ENCODE measurements at regions not wholly inside any gene's neighbourhood (a gene's known extent, or its start where the extent isn't known, plus 50 kb on each side); places are given as distances from the start of the nearest gene placed in this dataset.

- DNase-seq (ENCODE audit: low spot score) = peak; percentile 24
Measured at GRCh38 chr16:9297437-9298113, 206.1 kb downstream of the HAPSTR1 start.

DNA sequence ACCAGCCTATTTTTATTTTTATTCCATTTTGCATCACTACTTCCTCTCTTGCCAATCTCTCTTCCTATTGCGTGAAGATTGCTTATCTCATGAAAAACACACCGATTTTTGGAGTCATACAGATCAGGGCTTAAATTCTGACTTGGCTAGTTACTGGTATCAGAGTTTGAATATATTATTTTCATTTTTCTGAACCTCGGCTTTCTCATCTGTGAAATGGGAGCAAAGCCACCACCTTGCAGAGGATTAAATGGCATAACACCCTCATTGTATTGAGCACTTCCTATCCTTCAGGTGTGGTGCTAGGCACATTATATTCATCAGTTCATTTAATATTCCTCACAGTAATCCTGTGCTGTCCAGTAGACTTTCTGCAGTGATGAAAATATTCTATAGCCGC lies 208.8 kb downstream of the HAPSTR1 start:
- DNase-seq (ENCODE audit: low spot score) = no peak

GRCh38 chr16:9302072-9302471 lies 210.6 kb downstream of the HAPSTR1 start:
- no peak for DNase-seq (ENCODE audit: low spot score)

DNA sequence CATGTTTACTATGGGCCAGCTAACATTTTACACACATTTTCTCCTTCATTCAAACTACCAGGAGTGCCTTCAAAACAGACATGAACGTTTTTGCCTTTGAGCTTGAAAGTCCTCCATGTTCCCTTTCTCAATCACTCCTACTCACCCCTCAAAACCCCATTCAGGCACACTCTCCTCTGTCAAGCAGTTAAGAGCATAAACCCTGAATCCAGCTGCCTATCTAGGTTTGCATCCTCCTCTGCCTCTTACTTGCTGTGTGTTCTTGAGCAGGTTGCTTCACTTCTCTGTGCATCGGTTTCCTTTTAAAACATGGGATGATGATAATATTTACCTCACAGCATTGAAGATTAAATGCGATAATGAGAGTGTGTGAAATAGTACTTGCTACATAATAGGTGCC lies 215.3 kb downstream of the HAPSTR1 start:
- DNase-seq (ENCODE audit: low spot score) = no peak

- no peak for DNase-seq (ENCODE audit: low spot score)
Measured at GRCh38 chr16:9307446-9307845, 216.0 kb downstream of the HAPSTR1 start.

GRCh38 chr16:9308356-9308801 lies 216.9 kb downstream of the HAPSTR1 start:
- no peak for DNase-seq (ENCODE audit: low spot score)

- no peak for DNase-seq (ENCODE audit: low spot score)
Measured at GRCh38 chr16:9308850-9309249, 217.4 kb downstream of the HAPSTR1 start.

- DNase-seq (ENCODE audit: low spot score) = no peak
Measured at GRCh38 chr16:9309844-9310243, 218.4 kb downstream of the HAPSTR1 start.

DNA sequence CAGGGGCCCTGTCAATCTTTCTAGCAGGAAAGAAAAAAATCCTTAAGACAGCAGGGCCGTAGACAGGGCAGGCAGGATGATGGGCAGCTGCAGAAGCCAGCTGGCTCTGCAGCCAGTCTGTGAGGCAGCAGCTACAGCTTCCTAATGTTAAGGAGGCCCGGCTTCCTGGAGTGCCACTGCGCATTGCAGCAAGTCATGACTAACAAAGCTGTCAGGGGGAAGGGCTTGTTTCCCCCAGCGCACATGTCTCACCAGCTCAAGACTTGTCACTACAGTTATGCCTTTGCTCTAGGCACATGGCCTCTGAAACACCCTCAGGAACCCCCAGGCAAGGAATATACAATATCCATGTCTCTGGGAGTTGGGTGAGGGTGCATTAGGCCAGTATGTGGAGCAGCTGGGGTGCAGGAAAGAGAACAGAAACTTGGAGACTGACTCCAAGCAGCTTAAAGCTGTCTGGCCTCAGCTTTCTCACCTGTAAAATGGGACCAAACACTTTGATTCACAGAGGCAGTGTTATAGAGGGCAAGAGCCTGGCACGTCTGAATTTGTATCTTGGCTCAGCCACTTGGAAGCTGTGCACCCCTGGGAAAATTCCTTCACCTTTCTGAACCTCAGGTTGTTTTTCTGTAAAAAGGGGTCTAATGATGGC lies 220.0 kb downstream of the HAPSTR1 start:
- no peak for DNase-seq (ENCODE audit: low spot score)

- DNase-seq (ENCODE audit: low spot score) = no peak
Measured at GRCh38 chr16:9316008-9316407, 224.6 kb downstream of the HAPSTR1 start.

- DNase-seq (ENCODE audit: low spot score) = no peak
Measured at GRCh38 chr16:9316615-9317014, 225.2 kb downstream of the HAPSTR1 start.

- no peak for DNase-seq (ENCODE audit: low spot score)
Measured at GRCh38 chr16:9318764-9319163, 227.3 kb downstream of the HAPSTR1 start.

DNA sequence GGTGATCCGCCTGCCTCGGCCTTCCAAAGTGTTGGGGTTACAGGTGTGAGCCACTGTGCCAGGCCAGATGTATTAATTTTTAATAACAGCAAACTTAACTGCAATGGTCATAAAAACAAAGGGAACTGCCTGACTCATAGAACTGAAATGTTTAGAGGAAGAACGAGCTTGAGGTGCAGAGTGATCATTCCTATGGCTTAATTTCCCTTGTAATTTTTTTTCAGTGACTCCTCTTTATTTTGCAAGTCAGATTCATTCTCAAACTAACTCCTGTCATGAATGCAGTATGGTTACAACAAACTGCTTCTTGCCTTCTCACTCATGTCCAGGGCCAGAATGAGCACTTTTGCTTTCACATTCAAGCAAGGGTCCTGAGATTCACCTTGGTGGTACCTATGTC lies 231.3 kb downstream of the HAPSTR1 start:
- DNase-seq (ENCODE audit: low spot score) = no peak

- no peak for DNase-seq (ENCODE audit: low spot score)
Measured at GRCh38 chr16:9323170-9323569, 231.7 kb downstream of the HAPSTR1 start.

DNA sequence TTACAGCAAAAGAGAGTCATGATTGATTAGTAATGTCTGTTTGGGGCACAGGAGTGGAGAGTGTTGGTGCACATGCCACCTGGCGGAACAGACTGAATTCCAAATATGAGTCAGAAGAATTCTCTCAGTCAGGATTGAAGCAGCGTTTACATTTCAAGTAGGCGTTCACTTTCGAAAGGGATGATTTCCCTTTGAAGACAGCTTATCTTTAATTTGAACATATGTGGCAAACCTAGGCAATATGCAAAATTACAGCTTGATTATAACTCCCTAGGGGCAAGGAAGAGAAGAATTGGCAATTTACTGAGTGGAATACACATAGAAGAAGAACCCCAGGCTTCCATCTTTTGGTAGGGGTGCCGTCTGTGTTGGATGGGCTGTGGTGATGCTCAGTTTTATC lies 235.8 kb downstream of the HAPSTR1 start:
- DNase-seq (ENCODE audit: low spot score) = no peak

GRCh38 chr16:9328411-9328810 lies 237.0 kb downstream of the HAPSTR1 start:
- no peak for DNase-seq (ENCODE audit: low spot score)

DNA sequence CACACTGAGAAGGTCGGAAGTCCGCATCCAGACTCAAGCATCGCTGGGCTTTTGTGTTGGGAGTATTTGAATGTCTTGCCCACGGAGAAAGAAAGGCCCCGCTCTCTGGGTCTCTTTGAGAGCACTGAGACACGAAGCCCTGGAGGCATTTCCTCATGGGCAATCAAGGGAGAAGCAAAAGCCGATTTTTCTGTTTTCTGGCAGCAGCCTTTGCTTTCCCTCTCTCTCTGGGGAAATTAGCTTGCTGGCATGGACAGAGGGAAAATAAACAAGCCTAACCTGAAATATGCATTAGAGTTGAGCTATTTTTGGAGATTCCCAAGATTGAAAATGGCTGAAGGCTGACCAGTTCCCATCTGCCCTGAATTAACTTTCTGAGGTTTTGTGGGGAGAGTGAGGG lies 238.7 kb downstream of the HAPSTR1 start:
- DNase-seq (ENCODE audit: low spot score) = no peak

GRCh38 chr16:9331503-9331902 lies 240.1 kb downstream of the HAPSTR1 start:
- no peak for DNase-seq (ENCODE audit: low spot score)

DNA sequence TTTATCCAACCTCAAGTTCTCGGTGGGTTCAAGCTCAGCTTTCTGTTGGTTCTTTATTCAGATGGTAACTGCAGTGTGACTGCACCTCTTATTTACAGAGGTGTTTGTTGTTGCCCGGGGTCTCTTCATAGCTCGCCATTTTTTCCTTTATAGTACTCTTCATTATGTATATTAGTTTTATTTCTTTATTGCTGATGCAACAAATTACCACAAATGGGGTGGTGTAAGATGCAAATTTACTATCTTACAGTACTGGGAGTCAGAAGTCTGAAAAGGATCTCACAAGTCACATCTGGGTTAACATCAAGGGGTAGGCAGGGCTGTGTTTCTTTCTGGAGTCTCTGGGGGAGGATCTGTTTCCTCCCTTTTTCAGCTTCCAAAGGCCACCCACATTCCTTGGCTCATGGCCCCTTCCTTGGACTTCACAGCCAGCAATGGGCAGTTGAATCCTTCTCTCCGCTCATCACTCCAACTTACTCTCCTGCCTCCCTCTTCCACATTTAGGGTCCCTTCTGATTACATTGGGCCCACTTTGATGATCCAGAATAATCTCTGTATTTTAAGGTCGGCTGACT lies 241.2 kb downstream of the HAPSTR1 start:
- DNase-seq (ENCODE audit: low spot score) = no peak

- DNase-seq (ENCODE audit: low spot score) = no peak
Measured at GRCh38 chr16:9333469-9333868, 242.0 kb downstream of the HAPSTR1 start.

GRCh38 chr16:9334103-9334502 lies 242.7 kb downstream of the HAPSTR1 start:
- no peak for DNase-seq (ENCODE audit: low spot score)

- DNase-seq (ENCODE audit: low spot score) = no peak
Measured at GRCh38 chr16:9337308-9338032, 246.0 kb downstream of the HAPSTR1 start.

Measured in SK-N-DZ (cell line).